ENCODE measurements at regions not wholly inside any gene's neighbourhood (a gene's known extent, or its start where the extent isn't known, plus 50 kb on each side); places are given as distances from the start of the nearest gene placed in this dataset.

DNA sequence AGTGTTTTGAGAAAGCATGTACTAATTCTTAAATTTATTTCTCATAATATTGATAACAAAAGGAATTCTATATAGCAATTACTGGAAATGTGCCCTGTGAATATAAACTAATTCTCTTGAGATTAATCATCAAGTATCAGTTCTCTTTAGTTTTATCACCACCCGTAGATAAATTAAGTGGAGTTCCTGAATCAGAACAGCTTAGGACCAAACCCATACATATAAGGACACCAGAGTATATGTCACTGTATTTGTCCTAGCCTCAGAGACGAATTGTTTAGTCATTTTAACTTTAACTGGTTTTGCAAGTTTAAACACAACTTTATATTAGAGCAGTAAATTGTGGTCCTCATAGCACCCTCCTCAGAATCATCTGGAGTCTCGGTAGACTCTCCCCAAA, 572.0 kb downstream of the UTRN start:
- Histone ChIP-seq H4K8ac (replicated peaks; ENCODE audit: insufficient read length, low read depth, low read length) (no peak overlapping the region), H2BK20ac (ENCODE audit: low read depth, low read length, poor library complexity, severe bottlenecking) (no peak overlapping the region), H3K56ac (ENCODE audit: insufficient read length, low read depth, low read length) (no peak overlapping the region), H3K4me1 (ENCODE audit: insufficient read depth, low read length) (no peaks in the 10 kb centered on the region), H3K9ac (ENCODE audit: extremely low read depth, insufficient read length, low read length) (no peak overlapping the region), H3K18ac (ENCODE audit: insufficient read length, low read depth, low read length) (no peak overlapping the region), H3T11ph (ENCODE audit: low read length) (no peak overlapping the region), H2BK12ac (ENCODE audit: insufficient read length, low read depth, low read length) (no peak overlapping the region), H3K79me2 (ENCODE audit: insufficient read depth, low read length) (no peaks in the 10 kb centered on the region), H2BK120ac (ENCODE audit: low read depth, low read length, poor library complexity, severe bottlenecking) (no peak overlapping the region), H3K27me3 (ENCODE audit: insufficient read depth, low read length) (no peaks in the 10 kb centered on the region), H3K79me1 (ENCODE audit: insufficient read depth, low read depth, low read length, poor library complexity, severe bottlenecking) (no peaks in the 10 kb centered on the region), H3K14ac (ENCODE audit: insufficient read depth, low read length) (no peak overlapping the region), H3K9me3 (ENCODE audit: control insufficient read depth, low read depth, low read length) (no peaks in the 10 kb centered on the region), H4K5ac (ENCODE audit: insufficient read length, low read depth, low read length) (no peak overlapping the region), H3K4me2 (ENCODE audit: insufficient read depth, insufficient read length, low read length) (no peak overlapping the region), H4K20me1 (ENCODE audit: control insufficient read depth, insufficient read depth, insufficient read length) (no peaks in the 10 kb centered on the region), H3K4ac (ENCODE audit: low read depth, low read length) (no peak overlapping the region), H2AFZ (ENCODE audit: low read length) (no peak overlapping the region), H2AK5ac (ENCODE audit: insufficient read length, low read length) (no peak overlapping the region), H3K23ac (ENCODE audit: insufficient read length, low read depth, low read length) (no peak overlapping the region), H3K23me2 (ENCODE audit: insufficient read length, low read depth, low read length, poor library complexity, severe bottlenecking) (no peaks in the 10 kb centered on the region), H2BK15ac (ENCODE audit: low read depth, low read length) (no peak overlapping the region), H4K91ac (ENCODE audit: insufficient read length, low read depth, low read length) (no peak overlapping the region), H2BK5ac (ENCODE audit: insufficient read length, low read length) (no peak overlapping the region), H3K27ac (ENCODE audit: insufficient read length, low read depth, low read length) (no peak overlapping the region)
- no peak for TF ChIP-seq CTCF (conservative IDR thresholded peaks at IDR 0.05)
- Mint-ChIP-seq H3K4me1 (peaks cover 0 to 10% of the 10 kb centered on the region in 2 experiments; a peak in 2 of 4 replicates), H3K27me3 (ENCODE audit: low read depth) (no peaks in the 10 kb centered on the region), H3K9me3 (peaks cover 3 to 9% of the 10 kb centered on the region in 2 experiments; a peak in 3 of 5 replicates), H3K27ac (no peak overlapping the region), H3K4me3 (no peak overlapping the region), H3K36me3 (ENCODE audit: insufficient read depth in 1 of 3, low read depth in 3 of 3) (peaks cover 0 to 10% (median 4%) of the 10 kb centered on the region in 3 experiments; a peak in 4 of 7 replicates)
- WGBS (ENCODE audit: extremely low coverage, insufficient read length, low lambda C conversion rate): no CpG with 5 or more reads among the region's 3 CpGs
- no peak for DNase-seq

All from H9 (cell line).